Panc1 (cell line): ENCODE measurements at regions not wholly inside any gene's neighbourhood (a gene's known extent, or its start where the extent isn't known, plus 50 kb on each side); places are given as distances from the start of the nearest gene placed in this dataset.

Experiments
- CTCF ChIP-seq: fragments of 450-650 bp; IDR thresholded peaks from 2 replicates; pipeline ENCODE4 v1.5.1; 2017; ENCODE audit warnings: mild to moderate bottlenecking
- POLR2AphosphoS5 ChIP-seq: IDR thresholded peaks from 2 replicates; pipeline ENCODE4 v1.6.1; 2012; ENCODE audit warnings: mild to moderate bottlenecking, low read depth, low read length, moderate library complexity
- REST ChIP-seq, 2 experiments: IDR thresholded peaks; 2 replicates each; pipeline ENCODE4 v1.6.1; 2011 to 2012; ENCODE audit warnings: low read depth in 2 of 2, control low read depth in 1 of 2, low read length in 1 of 2, mild to moderate bottlenecking in 1 of 2, moderate library complexity in 1 of 2; ENCODE audit not compliant: insufficient read depth in 1 of 2
- TCF7L2 ChIP-seq: IDR thresholded peaks from 2 replicates; pipeline ENCODE4 v1.6.1; 2011; ENCODE audit warnings: mild to moderate bottlenecking, low read depth, low read length, inconsistent platforms

DNA sequence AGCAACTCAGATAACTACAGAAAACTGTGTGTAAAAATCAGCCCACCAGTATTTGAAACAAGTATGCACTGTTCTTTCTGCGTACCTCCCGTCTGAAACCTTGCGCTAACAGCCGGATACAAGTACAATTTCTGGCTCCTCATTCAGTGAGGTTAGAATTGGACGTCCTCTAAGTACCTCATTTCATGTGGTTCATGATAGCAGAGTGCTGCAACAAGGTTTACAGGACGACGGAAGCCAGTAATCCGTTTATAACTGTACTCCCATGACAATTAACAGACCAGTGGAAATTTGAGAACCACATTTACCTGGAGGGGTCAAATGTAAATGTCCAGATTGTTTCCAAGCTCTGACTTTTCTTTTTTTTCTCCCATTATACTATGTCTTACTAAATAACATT is 52.9 kb upstream of the TENM3 start:
- no peak for TF ChIP-seq CTCF
- no peak for TF ChIP-seq TCF7L2
- no peak for TF ChIP-seq POLR2AphosphoS5
- TF ChIP-seq REST (IDR thresholded peaks at IDR 0.05; ENCODE audit: insufficient read depth in 1 of 2, low read depth in 2 of 2, low read length in 1 of 2) = no peak
